ENCODE measurements at regions not wholly inside any gene's neighbourhood (a gene's known extent, or its start where the extent isn't known, plus 50 kb on each side); places are given as distances from the start of the nearest gene placed in this dataset.

- no peak for DNase-seq
Measured at GRCh38 chr20:60244373-60245146, 286.3 kb downstream of the CDH26 start.

- no peak for DNase-seq
Measured at GRCh38 chr20:60246751-60247150, 288.5 kb downstream of the CDH26 start.

- no peak for DNase-seq
Measured at GRCh38 chr20:60249436-60249835, 291.2 kb downstream of the CDH26 start.

- no peak for DNase-seq
Measured at GRCh38 chr20:60250251-60250650, 292.0 kb downstream of the CDH26 start.

- DNase-seq = no peak
Measured at GRCh38 chr20:60252866-60253265, 294.6 kb downstream of the CDH26 start.

GRCh38 chr20:60253471-60253870 is 295.2 kb downstream of the CDH26 start:
- DNase-seq = no peak

GRCh38 chr20:60254901-60255411 is 296.7 kb downstream of the CDH26 start:
- no peak for DNase-seq

GRCh38 chr20:60255415-60255814 is 297.2 kb downstream of the CDH26 start:
- DNase-seq = no peak

GRCh38 chr20:60255866-60256265 is 297.6 kb downstream of the CDH26 start:
- no peak for DNase-seq

- no peak for DNase-seq
Measured at GRCh38 chr20:60256811-60257210, 298.6 kb downstream of the CDH26 start.

GRCh38 chr20:60257671-60258070 is 299.4 kb downstream of the CDH26 start:
- no peak for DNase-seq

GRCh38 chr20:60258255-60258863 is 300.1 kb downstream of the CDH26 start:
- no peak for DNase-seq

GRCh38 chr20:60261333-60261732 is 303.1 kb downstream of the CDH26 start:
- no peak for DNase-seq

- no peak for DNase-seq
Measured at GRCh38 chr20:60262967-60263603, 304.9 kb downstream of the CDH26 start.

GRCh38 chr20:60263725-60264709 is 305.8 kb downstream of the CDH26 start:
- DNase-seq = no peak

- no peak for DNase-seq
Measured at GRCh38 chr20:60266177-60266823, 308.1 kb downstream of the CDH26 start.

GRCh38 chr20:60268491-60268890 is 310.3 kb downstream of the CDH26 start:
- no peak for DNase-seq

GRCh38 chr20:60269573-60270162 is 311.4 kb downstream of the CDH26 start:
- no peak for DNase-seq

- no peak for DNase-seq
Measured at GRCh38 chr20:60270341-60270740, 312.1 kb downstream of the CDH26 start.

- DNase-seq = no peak
Measured at GRCh38 chr20:60271597-60271996, 313.4 kb downstream of the CDH26 start.

GRCh38 chr20:60272790-60273189 is 314.6 kb downstream of the CDH26 start:
- DNase-seq = no peak

All from C1 segment of cervical spinal cord (tissue), 14 donors.